Astrocyte of the cerebellum (primary cell): ENCODE measurements at regions not wholly inside any gene's neighbourhood (a gene's known extent, or its start where the extent isn't known, plus 50 kb on each side); places are given as distances from the start of the nearest gene placed in this dataset.

Experiments
- DNase-seq: peaks from one replicate; pipeline ENCODE4 v3.0.0-alpha.2; 2011; ENCODE audit warnings: low read depth
- H3K4me3 ChIP-seq: 2 replicates; pipeline ENCODE4 v1.5.1; 2011; ENCODE audit warnings: mild to moderate bottlenecking, low read depth, low read length, moderate library complexity
- in situ Hi-C: cut with HindIII; loops from 2 replicates; pipeline ENCODE4 v1.10.0; 2017; ENCODE audit warnings: low sequenced_read_pairs
- TF ChIP-seq, protein P1 (sequence below): IDR thresholded peaks from 2 replicates; pipeline ENCODE4 v1.5.1; 2012; ENCODE audit warnings: low read length, low read depth, moderate library complexity, mild to moderate bottlenecking; ENCODE audit errors: missing control alignments

DNA sequence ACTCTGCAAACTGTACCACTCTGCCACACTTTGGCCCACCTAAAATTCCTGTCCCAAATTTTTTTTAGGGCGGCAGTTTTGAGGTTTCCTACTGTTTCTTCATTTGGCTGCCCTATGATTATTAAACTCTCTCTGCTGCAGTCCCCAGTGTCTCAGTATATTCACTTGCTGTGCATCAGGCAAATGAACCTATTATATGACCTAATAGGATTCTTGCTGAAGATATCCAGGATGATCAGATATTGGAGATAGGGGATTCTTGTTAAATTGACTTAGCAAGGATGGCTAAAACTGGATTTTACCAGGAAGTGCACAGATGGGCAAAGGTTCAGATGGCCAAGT lies 410.8 kb upstream of the DDI1 start:
- no peak for DNase-seq
- H3K4me3 ChIP-seq, result no peak overlapping the region
- TF ChIP-seq, protein P1, sequence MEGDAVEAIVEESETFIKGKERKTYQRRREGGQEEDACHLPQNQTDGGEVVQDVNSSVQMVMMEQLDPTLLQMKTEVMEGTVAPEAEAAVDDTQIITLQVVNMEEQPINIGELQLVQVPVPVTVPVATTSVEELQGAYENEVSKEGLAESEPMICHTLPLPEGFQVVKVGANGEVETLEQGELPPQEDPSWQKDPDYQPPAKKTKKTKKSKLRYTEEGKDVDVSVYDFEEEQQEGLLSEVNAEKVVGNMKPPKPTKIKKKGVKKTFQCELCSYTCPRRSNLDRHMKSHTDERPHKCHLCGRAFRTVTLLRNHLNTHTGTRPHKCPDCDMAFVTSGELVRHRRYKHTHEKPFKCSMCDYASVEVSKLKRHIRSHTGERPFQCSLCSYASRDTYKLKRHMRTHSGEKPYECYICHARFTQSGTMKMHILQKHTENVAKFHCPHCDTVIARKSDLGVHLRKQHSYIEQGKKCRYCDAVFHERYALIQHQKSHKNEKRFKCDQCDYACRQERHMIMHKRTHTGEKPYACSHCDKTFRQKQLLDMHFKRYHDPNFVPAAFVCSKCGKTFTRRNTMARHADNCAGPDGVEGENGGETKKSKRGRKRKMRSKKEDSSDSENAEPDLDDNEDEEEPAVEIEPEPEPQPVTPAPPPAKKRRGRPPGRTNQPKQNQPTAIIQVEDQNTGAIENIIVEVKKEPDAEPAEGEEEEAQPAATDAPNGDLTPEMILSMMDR, result no peak
- in situ Hi-C loops, result no loop called here

DNA sequence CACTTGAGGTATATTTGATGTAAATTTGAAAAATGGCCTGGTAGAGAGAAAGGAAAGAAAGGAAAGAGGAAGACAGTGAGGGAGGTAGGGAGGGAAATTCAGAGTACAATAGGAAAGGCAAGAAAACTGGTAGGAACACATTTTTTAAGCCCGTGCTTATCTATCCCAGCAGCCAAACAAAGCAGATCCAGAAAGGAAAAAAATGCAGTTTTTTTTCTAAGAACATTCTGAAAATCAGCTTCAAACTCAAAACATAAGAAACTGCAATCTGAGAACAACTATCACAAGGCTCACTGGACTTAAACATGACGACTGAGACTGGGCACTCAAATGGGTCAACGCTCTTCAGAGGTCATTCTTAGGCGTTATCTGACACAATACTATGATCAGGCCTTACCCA lies 408.3 kb upstream of the DDI1 start:
- H3K4me3 ChIP-seq, result no peak overlapping the region
- in situ Hi-C loops, result no loop called here
- TF ChIP-seq, protein P1, result no peak
- no peak for DNase-seq

DNA sequence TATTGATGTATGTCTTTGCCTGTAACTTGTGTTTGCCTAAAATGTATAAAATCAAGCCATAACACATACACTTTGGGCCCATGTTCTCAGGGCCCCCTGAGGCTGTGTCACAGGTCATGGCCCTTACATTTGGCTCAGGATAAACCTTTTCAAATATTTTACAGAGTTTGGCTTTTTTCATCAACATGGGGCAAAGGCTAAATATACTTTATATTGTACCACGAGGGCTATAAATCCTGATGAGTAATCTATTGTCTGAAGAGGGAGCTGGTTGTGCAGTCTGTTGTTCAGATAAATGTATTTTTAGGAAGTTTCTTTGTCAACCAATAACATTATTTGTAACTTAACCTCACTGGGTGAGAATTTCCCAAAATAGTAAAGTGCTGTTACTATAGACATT lies 404.6 kb upstream of the DDI1 start:
- in situ Hi-C loops, result no loop called here
- TF ChIP-seq, protein P1, result no peak
- no peak overlapping the region for H3K4me3 ChIP-seq
- DNase-seq, result no peak

DNA sequence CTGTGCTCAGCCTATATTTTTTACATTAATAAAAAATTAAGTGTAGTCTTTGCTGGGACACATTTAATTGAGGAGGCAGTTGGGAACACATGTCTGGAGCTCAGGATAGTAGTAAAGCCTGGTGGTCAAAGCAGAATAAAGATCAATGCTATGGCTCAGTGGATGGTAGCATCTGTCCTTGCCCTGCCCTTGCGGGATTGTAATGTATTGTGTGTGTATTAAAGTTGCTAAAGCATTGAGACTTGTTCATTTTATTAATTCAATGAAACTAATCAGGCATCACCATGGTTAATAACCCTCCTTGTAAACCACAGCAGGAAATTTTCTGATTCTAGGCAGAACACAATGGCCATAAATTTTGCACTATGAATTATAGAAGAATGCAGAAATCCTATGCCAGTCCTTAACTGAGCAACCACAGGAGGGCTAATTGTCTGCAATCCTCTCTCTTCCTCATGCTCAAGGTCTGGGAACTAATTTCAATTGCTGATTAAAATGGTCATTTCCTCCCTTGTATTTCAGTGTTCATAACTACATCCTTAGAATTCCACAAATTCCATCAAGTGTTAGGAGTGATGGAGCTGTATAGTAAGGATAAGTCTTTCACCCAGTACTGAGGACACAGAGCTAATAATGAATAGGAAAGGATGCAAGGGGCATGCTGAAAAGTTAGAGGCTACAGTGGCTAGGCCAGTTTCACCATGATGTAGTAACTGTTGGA lies 403.2 kb upstream of the DDI1 start:
- no peak overlapping the region for H3K4me3 ChIP-seq
- TF ChIP-seq, protein P1, result no peak
- peak; percentile 60 for DNase-seq
- in situ Hi-C loops, result no loop called here

DNA sequence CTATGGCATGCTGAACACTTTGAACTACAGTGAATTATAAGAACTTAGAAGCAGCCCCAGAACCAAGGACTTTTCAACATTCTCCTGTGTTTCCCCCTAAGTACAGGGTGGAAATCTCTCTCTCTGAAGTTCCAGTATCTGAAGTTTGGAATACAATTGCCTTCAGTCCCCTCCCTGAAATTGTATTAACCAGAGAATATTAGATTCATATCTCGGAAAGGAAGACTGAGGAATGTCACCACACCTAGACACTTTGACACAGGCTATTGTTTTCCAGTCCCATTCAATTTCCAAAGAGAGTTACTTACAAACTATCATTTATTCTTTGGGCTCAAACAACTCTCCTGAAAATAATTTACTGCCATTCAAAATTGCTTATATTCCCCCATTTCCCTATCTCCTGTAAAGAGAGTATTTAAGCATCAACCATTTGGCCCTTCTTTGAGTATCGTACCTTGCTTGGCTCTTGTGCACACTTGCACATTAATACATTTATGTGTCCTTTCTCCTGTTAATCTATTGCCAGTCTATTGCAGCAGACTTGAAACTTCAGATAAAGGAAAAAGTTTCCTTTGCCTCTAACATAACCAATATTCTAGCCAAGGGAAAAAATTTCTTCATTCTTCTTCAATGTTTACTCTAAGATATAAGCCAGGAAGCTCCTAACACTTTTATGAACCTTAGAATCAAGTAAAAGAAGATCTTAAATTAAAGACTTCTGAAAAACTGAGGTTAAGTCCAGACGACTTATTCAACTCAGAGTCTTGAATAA lies 402.4 kb upstream of the DDI1 start:
- TF ChIP-seq, protein P1, result no peak
- in situ Hi-C loops, result no loop called here
- DNase-seq, result no peak
- no peak overlapping the region for H3K4me3 ChIP-seq

DNA sequence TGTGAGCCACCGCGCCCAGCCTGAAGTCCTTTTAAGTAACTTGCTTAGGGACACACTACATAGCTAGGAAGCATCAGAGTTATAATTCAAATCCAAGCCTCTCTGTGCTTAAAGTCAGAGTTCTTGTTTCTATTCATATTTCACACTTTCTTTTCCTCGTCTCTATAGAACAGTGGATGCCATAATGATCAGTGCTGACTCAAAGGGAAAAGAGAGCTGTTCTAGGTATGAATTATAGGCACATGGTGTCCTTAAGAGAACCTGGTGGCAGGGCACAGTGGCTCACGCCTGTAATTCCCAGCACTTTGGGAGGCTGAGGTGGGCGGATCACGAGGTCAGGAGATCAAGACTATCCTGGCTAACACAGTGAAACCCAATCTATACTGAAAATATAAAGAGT lies 400.2 kb upstream of the DDI1 start:
- no peak for DNase-seq
- H3K4me3 ChIP-seq, result no peak overlapping the region
- in situ Hi-C loops, result no loop called here
- TF ChIP-seq, protein P1, result no peak
